HG03442 (cell line): ENCODE measurements at regions not wholly inside any gene's neighbourhood (a gene's known extent, or its start where the extent isn't known, plus 50 kb on each side); places are given as distances from the start of the nearest gene placed in this dataset.

Experiments
- ATAC-seq: cut with Tn5 transposase; IDR thresholded peaks from one replicate; pipeline ENCODE4 v1.9.1; 2021; ENCODE audit warnings: mild to moderate bottlenecking, moderate library complexity; ENCODE audit not compliant: unreplicated experiment

- no peak for ATAC-seq
Observed at GRCh38 chr7:52980129-52980528, 55.3 kb upstream of the POM121L12 start.

- no peak for ATAC-seq
Observed at GRCh38 chr7:52973126-52973525, 62.3 kb upstream of the POM121L12 start.

DNA sequence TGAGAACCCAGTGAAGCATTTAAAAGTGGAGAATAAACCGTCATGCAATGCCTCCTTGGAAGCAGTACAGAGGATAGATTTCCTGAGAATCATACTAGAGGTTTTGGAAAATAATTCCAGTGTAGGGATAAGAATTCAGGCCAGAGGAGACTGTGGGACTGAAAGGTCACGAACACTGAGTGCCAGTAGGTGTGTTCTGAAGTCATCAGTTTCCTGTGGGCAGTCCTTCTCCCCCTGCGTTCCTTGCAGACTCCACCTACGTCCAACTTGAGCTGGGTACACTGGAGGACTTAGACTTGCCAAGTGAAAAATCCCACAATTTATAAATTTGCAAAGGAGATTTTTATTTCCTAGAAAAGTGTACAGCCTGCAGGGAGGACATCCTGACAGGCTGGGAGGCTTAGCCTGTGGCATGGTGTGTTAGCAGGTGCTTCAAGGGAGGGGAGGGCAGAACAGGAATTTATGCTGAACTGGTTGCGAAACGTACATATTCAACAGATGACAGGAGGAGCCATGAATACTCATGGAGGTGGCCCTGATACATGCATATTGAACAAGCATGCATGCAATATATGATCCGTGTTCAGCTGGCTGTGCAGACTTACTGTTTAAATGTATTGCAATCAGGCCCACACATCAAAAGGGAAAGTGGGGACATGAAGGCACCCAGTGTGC is 72.9 kb upstream of the POM121L12 start:
- no peak for ATAC-seq

DNA sequence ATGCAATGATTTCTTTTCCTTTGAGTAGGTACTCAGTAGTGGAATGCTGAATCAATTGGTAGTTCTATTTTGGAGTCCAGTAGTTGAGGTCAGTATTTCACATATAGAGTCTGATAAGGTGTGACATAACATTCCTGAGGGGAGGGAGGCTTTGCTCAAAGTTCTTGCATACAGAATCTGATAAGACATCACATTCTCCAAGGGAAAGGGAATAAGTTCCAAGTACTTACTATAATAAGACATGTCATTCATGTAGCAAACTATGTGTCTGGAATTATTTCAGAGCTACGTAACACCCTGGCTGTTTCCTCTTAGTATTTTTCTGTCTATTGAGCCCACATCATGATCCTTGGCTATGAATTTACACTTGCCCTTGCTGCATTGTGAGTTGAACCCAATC is 74.3 kb upstream of the POM121L12 start:
- no peak for ATAC-seq

GRCh38 chr7:52959878-52960660 is 75.4 kb upstream of the POM121L12 start:
- no peak for ATAC-seq

DNA sequence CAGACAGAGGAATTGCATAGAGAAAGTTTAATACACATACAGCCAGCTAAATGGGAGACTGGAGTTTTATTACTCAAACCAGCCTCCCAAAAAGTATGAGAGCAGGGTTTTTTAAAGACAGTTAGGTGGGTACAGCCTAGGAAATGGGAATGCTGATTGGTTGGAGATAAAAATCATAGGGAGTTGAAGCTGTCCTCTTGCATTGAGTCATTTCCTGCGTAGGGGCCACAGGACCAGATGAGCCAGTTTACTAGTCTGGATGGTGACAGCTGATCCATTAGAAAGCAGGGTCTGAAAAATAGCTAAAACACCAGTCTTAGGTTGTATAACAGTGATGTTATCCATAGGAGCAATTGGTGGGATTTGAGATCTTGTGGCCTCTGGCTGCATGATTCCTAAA is 76.1 kb upstream of the POM121L12 start:
- no peak for ATAC-seq

DNA sequence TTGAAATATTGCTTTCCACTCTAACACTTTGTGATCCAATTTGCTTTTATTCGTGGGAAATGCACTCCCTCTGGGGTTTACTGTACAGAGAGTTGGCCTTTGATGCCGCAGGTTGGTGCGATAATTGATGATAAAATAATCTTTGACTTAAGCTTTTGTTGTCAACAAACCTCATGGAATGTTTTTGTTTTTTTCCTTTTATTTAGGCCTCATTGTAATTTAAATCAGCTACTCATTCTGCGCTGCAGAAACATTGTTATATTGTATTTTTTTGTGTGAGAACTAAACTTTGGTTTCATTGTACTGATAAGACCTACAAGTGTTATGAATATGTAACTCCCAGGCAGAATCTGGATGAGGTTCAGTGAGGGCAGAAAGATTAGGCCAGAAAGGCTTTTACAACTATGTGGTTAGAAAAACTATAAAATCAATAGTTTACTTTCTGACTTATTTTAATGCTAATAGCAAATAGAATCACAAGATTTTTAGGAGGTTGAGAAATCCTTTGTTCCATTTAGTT is 76.8 kb upstream of the POM121L12 start:
- ATAC-seq = no peak

DNA sequence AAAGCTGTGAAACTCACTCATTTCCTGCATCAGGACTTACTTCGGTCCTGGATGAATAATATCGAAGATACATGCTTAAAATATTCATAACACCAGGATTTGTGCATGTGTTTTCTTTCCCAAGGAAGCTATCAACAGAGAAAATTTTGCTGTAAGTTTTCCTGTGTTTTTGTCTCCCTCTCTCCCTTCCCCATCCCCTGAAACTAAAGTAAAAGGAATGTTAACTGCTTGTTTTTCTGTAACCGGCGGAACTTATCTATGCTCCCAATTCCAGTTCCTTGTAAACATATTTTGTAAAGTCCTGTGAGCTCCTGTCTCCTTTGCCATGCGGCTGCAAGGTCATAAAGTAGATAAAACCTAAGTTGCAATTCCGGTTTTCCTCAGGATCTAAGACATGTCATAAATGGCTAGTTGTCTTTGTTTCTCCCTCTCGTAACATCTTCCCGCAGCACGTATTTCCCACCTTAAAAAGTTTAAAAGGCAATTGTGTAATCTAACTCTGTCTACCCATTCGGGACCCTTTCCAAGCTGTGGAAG is 79.0 kb upstream of the POM121L12 start:
- no peak for ATAC-seq

GRCh38 chr7:52955522-52955921 is 79.9 kb upstream of the POM121L12 start:
- ATAC-seq = no peak

- no peak for ATAC-seq
Observed at GRCh38 chr7:52944921-52945320, 90.5 kb upstream of the POM121L12 start.

DNA sequence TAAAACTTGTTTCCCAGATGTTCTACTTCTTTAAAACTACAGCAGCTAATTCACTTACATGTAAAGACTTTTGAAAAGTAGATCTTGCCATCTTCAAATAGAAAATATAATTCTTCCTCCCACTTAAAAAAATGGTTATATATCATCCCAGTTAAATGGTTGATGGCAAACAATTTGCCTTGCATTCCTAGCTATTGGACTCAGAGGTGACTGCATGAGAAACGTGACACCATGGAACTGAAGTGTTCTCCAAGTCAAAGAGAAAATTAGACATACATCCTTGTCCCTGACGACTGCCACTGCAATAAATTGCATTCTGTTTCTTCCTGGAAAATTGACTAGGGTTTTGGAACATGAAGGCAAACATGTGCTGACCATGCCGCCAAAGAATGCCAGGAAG is 95.0 kb upstream of the POM121L12 start:
- ATAC-seq = no peak

GRCh38 chr7:52938455-52939133 is 96.8 kb upstream of the POM121L12 start:
- no peak for ATAC-seq

GRCh38 chr7:52936750-52937149 is 98.7 kb upstream of the POM121L12 start:
- no peak for ATAC-seq

GRCh38 chr7:52928591-52928990 is 106.8 kb upstream of the POM121L12 start:
- no peak for ATAC-seq

- ATAC-seq = no peak
Observed at GRCh38 chr7:52925332-52925731, 110.1 kb upstream of the POM121L12 start.

DNA sequence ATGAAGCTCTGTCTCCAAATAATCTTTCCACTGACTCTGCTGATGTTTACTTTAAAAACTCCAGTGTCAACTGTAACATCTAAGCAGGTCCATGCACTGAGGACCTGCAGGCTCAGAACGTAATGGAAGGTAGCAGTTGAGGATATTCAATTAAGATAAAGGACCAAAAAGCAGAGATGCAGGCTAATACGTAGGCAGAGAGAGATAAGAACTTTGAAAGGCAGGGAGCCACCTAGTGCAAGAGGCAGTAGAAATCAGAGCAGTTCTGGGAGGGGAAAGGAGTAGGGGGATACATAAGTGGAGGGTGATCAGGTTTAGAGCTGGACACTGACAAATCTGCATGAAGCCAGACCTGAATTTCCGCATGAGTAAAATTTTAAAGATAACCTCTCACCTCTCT is 114.5 kb upstream of the POM121L12 start:
- ATAC-seq = no peak

GRCh38 chr7:52917982-52918578 is 117.4 kb upstream of the POM121L12 start:
- no peak for ATAC-seq

DNA sequence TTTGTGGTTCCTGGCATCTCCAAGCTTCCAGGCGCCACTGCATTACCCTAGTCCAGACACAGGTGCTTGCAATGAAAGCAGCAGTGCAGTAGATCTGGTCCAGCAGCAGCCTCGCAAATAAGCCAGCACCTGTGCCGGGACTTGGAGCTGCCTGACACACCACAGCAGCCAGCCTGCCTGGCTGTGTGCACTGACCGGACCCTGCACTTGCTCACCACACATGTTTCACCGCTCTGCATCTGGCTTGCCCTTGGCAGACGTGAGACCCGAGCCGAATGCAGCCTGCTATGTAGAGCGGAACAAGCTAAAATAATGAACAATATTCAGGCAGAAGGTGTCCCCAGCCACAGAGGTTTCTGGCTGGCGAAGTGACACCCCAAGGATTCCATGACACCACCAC is 123.6 kb upstream of the POM121L12 start:
- no peak for ATAC-seq

DNA sequence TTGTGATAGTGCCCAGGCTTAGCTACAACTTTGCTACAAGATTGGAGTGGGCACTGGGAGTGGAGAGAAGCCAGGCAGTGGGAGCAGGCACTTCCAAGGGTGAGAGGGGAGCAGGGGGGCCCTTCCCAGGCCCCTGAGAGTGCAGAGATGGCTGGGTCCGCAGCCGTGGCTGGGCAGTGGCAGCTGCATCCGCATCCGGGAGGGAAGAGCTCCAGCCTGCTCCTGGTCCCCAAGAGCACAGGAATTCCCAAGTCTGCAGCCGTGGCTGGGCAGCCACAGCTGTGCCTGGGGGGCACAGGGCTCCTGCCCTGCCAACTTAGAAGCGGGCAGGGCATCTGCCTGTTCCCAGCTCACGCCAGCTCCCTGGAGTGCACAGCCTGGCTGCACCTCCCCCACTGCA is 124.1 kb upstream of the POM121L12 start:
- no peak for ATAC-seq

DNA sequence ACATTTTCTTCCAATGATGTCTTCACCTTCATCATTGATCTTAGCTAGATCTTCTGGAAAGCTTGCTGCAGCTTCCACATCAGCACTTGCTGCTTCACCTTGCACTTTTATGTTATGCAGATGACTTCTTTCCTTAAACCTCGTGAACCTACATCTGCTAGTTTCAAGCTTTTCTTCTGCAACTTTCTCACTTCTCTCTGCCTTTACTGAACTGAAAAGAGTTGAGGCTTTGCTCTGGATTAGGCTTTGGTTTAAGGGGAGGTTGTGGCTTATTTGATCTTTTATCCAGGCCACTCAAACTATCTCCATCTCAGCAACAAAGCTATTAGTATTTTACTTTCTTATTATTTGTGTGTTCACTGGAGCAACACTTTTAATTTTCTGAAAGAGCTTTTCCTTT is 125.5 kb upstream of the POM121L12 start:
- ATAC-seq = no peak

- ATAC-seq = no peak
Observed at GRCh38 chr7:52909131-52909530, 126.3 kb upstream of the POM121L12 start.
